Stimulated activated CD8-positive, alpha-beta memory T cell treated with anti-CD3 and anti-CD28 coated beads, Interleukin-15, amount 100 ng/mL, for 4 hours (primary cell): ENCODE measurements at regions not wholly inside any gene's neighbourhood (a gene's known extent, or its start where the extent isn't known, plus 50 kb on each side); places are given as distances from the start of the nearest gene placed in this dataset.
"Not testable (repeated sequence)": the region's sequence is repeated elsewhere in the genome, so short reads cannot be mapped to it uniquely, and the experiment has no call there.

Experiments used
- DNase-seq, 2 donors: peaks; one replicate each; pipeline ENCODE4 v3.0.0-alpha.2; 2020; ENCODE audit warnings: low read depth in 2 of 2

DNA sequence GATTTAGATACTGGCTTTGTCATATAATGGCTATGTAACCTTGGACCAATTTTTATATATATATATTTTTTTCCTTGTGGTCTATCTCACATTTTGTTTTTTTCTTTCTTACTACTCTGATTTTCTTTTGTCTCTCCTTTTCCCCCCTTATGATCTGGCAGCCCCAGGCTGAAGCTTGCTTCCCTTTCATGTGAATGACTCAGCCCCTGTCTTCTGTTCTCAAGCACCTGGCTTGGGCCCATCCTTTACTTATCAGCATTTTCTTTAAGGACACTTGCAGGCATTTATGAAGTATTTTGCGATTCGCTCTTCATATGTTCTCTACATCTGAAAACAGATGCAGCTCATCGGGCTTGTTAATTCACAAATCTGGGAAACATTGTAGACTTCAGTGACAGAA lies 163.6 kb downstream of the SPRY2 start:
- no peak for DNase-seq

DNA sequence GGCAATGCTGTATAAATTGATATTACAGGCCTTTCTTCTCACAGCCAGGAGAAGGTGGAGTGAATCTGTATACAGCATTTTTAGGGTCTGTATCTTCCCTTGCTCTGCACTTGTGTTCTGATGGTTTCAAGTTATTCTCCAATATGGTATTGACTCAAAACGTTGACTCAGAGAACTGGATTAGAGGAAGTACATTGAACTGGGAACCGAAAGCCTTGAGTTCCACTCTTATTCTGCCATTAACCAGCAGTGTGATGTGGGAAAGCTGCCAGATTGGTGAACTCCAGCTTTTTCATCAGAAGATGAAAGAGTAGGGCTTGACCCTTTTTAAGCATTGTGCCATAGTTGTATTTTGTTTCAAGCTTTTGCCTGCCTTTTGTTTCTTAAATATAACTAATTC lies 167.7 kb downstream of the SPRY2 start:
- no peak for DNase-seq

DNA sequence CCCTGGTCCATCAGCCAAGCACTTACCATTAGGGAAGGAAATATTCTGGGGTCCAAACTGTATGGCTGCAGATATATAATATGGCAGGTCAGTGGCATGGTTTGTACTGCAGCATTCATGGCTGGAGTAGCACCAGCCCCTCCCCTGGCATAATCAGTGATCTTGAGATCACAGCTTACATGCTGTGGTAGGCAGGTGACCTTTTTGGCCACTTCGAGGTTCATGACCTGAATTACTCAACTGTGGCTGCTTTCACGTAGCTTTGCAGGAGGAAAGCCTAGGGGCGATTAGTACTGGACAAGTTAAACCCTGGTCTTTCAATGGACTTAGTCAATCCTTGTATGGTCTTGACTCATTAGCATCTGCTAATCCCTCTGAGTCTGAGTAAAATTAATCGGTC lies 169.8 kb downstream of the SPRY2 start:
- DNase-seq: no peak

DNA sequence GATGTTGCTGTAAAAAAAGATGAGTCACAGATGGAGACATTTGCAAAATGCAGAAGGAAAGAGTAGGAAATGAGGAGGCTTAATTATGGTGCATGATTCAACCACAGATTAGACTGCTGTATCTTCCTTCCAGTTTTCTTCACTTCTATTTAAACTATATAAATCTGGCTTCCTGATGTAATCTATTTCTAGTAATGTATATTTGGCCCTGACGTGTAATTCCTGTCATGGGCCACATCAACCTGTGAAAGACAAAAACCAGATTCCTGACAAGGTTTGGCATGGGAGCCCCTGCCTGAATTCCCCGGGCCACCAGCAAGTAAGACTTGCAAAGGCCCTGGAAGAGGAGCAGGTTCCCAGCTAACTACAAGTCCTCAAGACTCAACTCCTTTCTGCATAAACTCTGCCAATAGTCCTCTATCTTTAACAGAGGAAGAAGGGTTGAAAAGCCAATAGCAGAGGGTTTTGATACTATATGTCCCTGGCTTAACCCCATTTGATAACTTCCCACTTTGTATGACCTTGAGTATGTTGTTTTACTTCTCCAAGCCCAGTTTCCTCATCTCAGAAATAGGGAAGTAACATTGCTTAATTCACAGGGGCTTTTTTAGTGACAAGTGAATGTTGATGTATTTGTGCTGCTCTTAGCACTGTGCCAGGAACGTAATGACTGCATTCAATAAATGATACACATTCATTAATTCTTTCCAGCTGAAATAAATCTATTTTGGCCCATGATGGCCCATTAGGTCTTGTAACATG lies 172.7 kb downstream of the SPRY2 start:
- no peak for DNase-seq

DNA sequence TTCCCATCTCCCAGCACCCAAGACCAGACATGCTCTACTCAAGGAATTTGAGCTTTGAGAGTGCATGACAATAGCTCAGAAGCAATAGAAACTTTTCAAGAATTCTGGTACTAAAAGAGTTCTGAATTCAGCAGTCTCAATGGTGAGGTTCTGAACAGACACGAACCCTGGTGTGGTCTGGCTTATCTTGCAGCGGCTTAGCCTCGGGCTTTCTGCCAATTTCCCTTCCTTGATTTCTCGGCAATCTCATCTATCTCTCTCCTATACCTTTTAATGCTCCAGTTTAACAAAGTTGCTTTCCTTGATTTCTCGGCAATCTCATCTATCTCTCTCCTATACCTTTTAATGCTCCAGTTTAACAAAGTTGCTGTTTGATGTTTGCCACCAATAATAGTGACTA lies 174.6 kb downstream of the SPRY2 start:
- DNase-seq: no peak

DNA sequence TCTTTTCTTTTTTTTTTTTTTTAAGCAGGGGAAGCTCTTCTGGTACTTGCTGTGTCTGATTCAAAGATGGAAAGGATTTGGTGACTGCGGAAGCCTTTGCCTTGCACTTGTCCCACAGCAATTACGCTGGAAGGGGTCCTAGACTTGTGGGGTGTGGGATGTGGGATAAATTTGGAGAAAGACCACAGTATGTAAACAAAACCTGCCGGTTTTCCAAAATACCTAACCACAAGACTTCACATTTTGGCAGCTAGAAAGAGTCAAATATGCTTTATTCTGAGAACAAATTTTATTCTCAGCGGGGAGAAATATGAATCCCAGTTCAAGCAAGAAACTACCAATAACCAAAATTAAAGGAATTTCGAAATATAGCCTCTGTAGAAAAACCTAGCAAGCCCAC lies 176.5 kb downstream of the SPRY2 start:
- no peak for DNase-seq

DNA sequence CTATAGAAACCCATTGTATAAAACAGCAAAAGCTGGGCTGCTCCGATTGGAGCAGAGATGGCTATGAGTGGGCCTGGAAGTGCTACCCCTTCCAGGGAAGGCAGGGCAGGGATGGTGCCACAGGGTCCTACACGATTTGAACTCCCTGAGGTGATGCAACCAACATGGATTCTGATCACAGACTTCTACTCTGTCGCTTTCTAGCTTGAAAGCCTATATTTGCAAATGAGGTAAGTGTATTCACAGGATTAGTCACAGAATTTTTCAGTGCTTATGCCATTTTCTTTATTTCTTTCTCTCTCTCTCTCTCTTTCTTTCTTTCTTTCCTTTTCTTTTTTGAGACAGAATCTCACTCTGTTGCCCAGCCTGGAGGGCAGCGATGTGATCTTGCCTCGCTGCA lies 179.0 kb downstream of the SPRY2 start:
- no peak for DNase-seq

DNA sequence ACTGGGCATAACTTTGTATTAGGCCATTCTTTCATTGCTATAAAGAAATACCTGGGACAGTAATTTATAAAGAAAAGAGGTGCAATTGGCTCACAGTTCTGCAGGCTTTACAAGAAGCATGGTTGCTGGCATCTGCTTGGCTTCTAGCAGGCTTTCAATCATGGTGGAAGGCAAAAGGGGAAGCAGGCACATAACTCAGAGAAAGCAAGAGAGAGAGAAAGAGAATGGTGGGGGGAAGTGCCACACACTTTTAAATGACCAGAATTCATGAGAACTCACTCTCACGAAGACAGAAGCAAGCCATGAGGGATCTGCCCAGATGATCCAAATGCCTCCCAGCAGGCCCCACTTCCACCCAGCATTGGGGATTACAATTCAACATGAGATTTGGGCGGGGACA lies 179.7 kb downstream of the SPRY2 start:
- DNase-seq: no peak

DNA sequence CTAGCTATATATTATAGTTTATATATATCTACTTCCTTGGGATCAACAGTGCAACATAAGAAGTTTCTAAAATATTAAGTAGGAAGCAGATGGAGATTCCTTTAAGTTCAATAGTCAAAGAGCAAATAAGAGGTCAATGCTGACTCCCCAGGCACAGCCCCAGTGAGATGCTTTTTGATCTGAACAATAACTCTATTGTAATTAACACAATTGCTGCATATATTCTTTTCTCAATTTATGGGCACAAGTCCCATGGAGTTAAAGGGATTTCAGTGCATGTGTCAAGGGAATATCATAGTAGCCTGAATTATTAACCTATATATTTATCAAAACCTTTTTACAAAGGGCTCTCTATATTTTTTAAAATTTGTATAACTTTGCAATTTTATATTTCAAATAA lies 180.8 kb downstream of the SPRY2 start:
- no peak for DNase-seq

DNA sequence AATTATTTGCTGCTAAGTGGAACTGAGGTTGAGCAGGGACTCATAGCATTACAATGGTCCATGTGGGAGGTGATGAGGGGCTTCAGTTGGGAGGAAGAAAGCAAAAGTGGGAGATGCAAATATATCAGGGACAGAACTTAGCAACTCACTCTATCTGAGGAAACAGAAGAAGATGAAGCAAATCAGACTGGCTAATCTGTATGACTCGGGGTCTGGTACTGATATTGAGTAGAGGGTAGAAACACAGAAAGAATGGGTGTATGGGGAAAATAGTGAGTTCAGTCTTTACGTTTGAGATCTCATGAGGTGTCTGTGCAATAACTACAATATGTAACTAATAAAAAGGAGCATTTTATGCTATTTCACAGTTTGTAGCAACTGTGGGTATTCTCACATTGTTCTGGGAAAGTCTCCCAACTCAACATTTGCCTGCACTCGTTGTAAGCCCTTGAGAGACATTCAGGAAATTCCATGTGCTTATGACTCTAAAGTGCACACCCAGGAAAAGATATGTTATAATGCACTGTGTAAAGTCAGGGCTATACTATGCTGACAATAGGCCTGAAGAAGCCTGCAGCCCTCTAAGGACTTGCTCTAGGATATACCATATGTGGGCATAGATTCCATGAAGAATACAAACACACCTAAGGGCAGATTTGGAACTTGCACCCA lies 183.5 kb downstream of the SPRY2 start:
- DNase-seq: no peak

DNA sequence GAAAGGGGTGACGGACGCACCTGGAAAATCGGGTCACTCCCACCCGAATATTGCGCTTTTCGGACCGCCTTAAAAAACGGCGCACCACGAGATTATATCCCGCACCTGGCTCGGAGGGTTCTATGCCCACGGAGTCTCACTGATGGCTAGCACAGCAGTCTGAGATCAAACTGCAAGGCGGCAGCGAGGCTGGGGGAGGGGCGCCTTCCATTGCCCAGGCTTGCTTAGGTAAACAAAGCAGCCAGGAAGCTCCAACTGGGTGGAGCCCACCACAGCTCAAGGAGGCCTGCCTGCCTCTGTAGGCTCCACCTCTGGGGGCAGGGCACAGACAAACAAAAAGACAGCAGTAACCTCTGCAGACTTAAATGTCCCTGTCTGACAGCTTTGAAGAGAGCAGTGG lies 188.8 kb downstream of the SPRY2 start:
- not testable (repeated sequence) for DNase-seq

DNA sequence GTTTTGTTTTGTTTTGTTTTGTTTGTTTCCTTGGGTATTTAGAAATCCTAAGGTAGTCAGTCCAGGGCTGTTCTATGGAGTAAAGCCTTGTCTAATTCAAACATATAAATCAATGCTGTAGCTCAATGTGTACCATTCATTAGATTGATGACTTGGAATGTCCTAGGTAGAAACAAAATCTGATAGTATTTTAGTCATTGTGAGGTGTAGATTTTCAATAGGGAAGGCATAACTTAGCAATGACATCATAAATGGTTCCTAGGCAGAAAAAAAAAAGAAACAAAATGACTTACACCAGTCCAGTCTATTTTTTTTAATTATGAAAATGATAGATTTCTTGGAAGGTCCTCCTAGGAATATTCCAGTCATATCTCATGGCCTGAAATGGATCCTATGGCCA lies 189.9 kb downstream of the SPRY2 start:
- no peak for DNase-seq

DNA sequence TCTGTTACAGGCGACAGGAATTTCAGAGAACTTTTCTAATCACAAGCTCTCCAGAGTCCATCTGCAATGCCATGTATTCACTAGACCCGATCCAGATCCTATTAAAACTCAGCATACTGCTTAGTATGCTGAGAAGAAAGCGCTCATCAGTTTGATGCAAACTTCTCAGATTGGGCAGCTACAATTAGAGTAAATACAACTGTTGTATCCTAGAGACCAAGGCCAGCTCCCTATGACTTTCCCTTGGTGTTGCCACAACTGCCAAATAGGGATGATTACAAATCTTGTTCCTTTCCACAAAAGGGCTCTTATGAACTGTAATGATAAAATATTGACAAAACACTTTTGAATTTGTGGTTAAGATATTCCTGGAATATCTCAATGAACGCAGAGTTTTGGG lies 191.2 kb downstream of the SPRY2 start:
- no peak for DNase-seq

DNA sequence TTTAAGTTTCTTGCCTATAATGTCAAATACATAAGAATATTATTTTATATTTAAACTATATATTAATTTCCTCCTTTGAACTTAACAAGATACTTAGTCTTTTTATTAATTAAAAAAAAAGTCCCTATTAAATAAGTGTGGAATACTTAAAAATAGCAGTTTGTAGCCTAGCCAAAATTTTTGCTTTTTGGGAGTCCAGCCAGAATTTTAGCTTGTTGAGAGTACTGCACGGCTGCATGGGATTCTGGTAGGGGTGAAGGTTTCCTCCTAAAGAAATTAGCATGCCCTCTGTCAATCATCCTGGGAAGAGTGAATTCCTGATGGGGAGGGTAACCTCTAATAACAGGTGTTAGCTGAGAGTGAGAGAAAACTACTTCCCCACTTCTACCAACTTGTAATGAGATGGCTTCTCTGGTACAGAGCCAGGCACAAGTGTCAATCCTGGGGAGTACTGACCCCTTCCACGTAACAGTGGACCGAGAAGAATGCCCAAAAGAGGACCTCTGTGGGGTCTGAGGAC lies 195.7 kb downstream of the SPRY2 start:
- DNase-seq: no peak

DNA sequence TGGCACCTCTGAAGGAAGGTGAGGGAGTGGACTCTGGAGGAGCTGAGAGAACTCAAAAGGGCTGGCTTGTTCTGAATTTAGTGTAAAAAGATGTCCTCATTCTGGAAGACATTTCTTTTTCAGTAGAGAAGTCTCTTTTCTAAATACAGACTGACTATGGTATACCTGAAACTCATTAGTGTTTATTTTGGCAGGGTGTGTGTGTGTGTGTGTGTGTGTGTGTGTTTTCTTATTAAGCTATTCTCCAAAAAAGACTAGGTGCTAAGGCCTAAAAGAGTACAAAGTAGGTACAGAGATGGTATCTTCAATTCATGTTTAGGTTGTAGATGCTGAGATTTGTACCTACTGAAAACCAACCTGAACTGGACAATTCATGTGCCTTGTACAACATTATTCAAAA lies 196.4 kb downstream of the SPRY2 start:
- DNase-seq: no peak

DNA sequence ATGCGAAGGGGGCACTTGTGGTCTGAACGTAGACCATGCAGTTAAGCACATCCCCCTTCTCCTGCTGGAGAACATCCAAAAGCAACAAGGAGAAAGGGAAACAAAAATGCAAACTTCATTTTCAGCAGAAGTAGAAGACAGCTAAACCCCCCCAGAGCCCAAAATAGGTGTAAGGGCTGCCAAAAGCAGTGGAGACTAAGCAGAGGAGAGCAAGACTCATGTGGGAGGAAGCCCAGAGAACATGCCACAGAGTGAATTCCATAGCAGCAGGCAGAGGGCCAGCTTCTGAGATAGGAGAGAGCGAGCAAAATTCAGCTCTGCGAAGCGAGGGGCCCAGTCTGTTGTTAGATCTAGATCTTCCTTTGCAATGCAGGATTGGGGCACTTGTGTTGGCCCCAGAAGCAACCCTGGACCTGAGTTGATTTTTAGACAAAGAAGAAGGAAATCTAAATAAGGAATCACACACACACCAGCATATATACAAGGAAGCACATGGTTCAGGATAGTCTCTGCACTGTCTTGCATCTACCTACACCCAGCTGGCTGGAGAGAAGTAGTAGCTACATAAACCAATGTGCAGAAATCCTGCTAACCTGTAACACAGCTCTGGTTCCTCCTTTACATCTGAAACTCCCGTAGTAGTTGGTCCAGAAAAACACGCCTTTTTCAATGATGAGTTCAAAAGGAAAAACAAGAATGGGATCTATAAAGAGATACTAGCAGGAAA lies 199.6 kb downstream of the SPRY2 start:
- DNase-seq: no peak

DNA sequence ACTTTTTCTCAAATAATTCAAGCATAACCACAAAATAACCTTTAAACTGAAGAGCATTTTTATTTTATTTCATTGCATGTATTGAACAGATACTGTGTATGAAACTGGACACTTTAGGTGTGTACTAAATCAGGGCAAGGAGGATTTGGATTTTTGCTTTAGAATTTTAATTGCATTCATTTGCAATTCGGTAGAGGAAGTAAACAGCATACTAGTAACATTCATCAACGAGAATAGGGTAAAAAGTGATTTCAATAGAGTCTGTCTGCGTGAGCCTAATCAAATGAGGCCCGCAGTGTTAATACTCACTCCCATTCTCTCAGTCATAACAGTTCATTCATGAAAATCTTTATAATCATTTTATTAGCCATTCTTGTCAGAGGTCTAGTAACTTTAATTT lies 200.2 kb downstream of the SPRY2 start:
- no peak for DNase-seq

DNA sequence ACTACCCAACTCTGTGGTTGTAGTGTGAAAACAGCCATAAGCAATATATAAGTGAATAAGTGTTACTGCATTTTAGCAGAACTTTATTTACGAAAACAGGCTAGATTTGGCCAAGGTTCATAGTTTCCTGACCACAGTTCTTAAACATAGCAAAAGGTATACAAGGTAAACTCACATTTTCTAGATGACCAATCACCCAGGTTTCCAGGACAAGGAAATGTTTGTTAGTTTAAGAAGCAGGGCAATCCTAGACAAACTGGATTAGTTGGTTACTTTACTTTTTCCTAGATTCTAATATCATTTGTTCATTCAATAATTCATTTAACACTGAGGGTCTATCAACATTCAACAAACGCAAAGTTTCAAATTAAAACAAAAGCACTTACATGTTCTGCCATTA lies 201.7 kb downstream of the SPRY2 start:
- DNase-seq: no peak

DNA sequence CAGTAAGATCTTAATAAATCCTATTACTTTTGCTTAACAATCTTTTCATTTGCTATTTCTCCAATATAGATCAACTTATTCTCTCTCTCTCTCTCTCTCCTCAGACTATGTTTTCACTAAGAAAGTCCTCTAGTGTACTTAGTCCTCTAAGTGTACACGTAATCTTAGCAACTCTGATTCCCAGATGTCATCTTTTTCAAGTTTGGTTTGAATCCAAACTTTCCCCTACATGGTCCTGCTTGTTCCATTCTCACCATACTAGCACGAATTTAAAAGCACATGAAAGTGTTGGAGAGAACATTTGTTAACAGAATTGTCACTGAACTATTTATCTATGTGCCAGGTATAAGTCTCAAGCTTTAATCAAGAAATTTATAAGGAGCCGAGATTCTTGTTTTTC lies 202.9 kb downstream of the SPRY2 start:
- no peak for DNase-seq

DNA sequence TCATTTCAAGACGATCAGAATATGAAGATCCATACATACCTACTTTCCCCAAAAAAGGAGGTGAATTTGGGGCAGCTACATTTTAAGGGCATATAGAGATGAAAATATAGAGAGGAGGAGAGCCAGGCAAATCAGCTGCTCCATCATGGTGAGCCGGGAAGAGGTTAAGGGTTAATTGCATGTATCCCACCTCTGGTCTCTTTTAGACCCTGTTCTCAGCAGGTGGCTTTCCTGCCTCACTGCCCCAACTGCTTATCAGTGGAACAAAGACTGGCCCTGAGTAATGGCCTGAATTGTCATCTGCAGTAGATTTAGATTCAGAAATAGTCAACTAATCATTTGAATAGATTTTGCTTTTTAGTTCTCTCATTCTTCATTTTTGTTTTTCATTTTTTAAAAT lies 206.6 kb downstream of the SPRY2 start:
- no peak for DNase-seq

DNA sequence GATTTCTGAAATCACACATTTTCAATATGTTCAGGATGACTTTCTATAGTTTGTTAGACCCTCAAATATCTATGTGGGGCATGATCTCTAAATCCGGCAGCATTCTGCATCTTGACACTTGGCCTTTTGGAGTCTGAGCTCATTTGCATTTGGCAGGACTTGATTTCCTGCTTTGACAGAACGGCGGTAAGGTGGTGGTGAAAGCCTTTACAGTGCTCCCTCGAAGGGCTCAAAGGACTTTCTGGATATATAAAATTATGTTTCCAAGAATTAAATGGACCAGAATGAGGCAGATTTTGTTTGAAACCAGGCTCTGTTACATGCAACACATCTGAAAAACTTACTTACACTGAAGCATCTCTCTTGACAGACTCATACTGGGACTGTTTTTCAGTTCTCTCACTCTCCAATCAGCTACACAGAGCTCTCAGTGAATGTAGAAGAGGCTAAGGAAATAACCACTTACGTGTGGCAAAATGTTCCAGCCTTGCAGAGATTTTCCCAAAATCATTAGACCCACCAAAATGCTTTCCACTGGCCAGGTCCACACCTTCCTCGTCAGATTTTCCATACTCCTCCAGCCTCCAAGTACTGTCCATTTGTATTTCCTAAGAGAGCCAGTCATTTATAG lies 207.2 kb downstream of the SPRY2 start:
- DNase-seq: no peak
